ENCODE measurements at regions not wholly inside any gene's neighbourhood (a gene's known extent, or its start where the extent isn't known, plus 50 kb on each side); places are given as distances from the start of the nearest gene placed in this dataset.
A peak's percentile ranks its signal among the peaks of the same experiment; 100 is the strongest.
"Not testable (repeated sequence)": the region's sequence is repeated elsewhere in the genome, so short reads cannot be mapped to it uniquely, and the experiment has no call there.

DNA sequence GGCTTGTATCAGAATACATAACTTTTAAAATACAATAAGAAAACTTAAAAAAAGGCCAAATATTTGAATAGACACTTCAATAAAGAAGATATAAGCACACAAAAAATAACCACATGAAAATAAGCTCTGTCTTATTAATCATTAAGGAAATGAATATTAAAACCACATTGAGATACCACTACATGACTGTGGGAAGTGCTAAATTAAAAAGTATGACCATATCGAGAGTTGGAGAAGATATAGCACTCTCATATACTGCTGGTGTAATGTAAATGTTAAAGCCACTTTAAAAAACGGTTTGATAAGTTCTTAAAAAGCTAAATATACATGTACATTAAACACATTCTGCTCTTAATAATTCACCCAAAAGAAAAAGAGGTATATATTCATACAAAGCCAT, 104.6 kb upstream of the TRIB2 start:
- no peak for DNase-seq

DNA sequence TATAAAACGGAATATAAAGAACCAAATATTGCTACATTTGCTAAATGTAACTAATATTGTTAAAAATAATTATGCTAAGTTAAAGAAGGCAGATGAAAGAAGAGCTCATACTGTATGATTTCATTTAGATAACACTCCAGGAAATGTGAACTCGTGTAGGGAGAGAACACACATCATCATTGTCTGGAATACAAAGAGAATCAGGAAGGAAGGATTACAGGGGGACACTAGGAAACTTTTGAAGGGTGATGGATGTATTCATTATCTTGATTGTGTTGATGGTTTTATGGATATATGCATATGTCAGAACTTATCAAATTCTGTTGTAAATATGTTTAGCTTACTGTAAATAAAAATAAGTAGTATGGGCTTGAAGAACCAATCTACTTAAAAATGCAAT, 104.1 kb upstream of the TRIB2 start:
- no peak for DNase-seq

DNA sequence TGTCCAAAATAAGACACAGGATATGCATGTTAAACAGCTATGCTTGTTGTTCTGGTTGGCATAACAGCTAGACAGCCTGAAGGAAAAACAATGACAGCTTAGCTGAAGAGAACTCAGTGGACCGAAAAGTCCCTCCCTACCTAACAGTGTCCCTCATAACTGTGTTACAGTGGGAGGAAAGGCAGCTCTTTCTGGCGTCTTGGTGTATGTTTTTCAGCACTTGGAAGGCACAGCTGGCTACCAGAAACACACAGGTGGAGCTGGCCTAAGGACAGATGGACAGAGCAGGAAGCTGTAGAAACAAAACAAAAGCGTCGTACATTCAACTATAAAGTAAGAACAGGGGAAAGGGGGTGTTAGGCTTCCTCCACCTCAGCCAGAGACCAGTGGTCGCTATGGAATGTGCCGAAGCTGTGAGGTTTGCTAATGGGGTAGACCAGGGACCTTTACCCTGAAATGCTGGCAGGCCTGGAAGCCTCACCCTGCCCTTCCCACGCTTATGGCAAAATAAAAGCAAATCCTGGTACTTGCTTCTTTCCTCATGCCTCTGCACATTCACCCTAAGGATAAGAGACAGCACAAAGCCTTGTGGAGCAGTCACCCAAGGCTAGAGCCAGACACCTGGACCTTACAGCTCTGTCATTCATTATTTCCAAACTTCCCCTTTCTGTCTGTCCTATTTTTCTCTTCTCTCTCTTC, 103.5 kb upstream of the TRIB2 start:
- DNase-seq: no peak

DNA sequence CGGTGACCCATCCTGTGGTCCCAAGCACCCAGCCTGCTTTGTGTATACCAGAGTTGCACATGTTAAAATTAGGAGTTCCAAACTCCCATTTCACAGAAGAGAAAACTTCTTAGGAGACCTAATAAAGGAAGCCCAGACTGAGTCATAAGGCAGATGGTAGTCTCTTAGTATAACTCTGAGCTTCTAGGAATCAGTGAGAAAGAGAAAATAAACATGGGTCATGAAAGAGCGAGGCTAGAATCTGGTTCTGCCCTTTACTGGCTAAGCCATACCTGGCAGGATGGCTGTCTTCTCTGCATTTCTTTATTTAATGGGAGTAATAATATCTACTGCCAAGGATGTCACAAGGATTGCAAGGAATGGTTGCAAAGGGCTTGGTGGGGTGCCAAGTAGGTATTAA, 101.2 kb upstream of the TRIB2 start:
- no peak for DNase-seq

DNA sequence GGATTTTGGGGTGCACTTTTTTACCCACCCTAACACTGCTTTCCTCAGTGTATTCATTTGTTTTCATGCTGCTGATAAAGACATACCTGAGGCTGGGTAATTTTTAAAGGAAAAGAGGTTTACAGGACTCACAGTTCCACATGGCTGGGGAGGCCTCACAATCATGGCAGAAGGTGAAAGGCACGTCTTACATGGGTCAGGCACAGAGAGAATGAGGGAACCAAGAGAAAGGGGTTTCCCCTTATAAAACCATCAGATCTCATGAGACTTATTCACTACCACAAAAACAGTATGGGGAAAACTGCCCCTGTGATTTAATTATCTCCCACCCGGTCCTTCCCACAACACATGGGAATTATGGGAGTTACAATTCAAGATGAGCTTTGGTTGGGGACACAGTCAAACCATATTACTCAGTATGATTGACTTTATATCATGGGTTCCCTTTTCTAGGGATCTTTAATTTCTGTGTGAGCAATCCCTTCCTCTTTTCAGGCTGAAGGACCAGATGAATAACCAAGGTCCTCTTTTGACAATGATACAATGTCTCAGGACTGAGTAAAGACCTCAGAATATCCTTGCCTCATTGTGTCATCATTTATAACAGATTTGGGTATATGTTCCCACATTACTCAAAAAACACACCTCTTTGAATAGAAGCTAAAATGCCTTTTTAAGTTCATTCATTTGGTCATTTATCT, 100.1 kb upstream of the TRIB2 start:
- no peak for DNase-seq

DNA sequence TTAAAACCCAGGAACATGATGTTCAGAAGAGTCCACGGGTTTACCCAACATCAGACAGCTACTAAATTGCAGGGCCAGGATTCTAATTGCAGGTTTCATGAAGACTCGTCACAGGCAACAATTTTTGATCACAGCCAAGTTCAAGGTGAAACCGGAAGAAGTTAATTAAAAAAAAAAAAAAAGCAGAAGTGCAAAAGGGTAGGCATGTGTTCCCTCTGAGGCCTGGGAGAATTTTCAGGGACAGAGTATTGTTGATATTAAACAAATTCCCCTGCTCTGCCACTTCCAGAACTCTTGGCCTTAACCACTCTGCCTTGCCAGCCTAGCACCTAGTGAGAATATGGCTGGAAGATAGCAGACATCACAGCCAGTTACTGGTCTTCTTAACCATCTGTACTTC, 99.4 kb upstream of the TRIB2 start:
- no peak for DNase-seq

DNA sequence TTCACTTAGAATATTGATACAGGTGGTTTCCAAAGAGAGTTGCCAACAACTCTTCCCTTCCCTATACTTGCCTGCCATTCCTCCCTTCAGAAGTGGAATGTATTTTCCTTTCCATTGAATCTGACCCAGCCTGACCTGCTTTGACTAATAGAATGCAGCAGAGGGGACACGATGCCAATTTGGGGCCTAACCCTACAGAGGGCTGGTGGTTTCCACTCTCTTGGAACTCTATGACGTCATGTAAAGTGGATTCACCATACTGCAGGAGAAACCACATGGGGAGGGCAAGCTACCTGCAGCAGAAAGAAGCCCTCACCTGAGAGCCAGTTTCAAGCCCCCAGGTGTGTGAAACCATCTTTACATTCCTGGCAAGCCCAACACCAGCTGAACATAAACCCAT, 98.9 kb upstream of the TRIB2 start:
- no peak for DNase-seq

DNA sequence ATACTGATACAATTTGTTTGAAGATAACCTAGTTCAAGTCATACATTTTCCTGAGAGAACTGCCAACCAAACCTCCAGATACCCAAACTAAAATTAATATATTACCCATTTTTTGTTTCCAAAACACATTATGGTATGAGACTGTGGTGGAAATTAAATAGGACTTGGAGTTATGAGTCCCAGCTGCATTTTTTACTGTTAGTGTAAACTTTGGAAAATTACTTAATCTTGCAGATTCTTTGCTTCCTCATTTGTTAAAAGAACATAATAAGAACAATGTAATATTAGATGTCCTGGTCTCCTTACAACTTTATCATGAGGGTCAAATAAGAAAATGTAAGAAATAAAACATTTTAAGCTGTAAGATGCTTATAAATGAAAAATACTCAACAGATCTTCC, 98.2 kb upstream of the TRIB2 start:
- DNase-seq: no peak

DNA sequence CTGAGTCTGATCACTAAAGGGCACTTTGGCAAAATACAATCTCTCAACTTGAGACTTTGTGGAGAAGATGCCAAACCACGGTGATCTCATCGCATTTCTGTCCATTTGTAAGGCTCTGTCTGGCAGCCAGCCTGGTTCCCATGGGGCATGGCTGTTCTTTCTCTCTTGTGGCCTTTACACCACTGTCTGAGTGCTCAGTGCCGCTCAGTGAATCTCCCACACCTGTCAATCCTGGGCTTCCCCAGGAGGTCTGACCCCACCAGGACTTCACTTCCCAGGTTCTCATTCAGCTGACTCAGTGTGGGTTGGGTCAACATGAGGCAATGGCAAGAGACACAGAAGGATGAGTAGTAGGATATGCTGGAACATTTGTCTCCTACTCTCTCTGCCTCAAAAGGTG, 96.8 kb upstream of the TRIB2 start:
- DNase-seq: no peak

DNA sequence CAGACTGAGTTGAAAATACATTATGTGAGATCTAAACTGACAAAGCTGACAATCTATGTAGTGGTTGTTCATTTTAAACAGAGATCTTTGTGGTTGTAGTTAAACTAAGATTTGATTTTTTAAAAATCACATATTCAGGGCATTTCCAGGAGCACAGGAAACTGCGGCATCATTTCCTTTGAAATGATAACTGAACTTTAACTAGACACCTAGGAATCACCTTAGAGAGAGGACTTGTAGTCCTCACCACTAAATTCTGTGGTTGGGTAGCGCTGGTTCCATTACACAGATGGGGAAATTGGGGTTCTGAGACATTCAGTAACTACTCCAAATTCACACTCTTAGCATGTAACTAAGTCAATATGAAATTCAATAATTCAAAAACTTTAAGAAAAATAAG, 96.0 kb upstream of the TRIB2 start:
- no peak for DNase-seq

DNA sequence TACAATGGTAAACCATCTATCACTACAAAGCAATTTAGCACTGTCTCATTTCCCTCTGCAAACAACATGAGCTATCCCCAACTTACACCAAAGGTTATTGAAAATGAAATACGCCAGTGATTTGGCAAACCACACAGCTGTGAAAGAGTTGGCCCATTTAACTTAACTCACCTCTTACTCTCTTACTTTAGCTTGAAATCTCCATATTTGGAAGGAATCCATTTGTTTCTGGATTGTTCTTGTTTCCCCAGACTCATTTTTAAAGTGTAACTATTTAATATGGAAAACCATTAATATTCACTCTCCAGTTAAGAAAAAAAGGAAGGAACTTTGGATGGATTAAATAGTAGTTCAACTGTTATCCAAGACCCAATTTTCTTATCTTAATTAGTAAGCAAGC, 93.7 kb upstream of the TRIB2 start:
- DNase-seq: no peak

DNA sequence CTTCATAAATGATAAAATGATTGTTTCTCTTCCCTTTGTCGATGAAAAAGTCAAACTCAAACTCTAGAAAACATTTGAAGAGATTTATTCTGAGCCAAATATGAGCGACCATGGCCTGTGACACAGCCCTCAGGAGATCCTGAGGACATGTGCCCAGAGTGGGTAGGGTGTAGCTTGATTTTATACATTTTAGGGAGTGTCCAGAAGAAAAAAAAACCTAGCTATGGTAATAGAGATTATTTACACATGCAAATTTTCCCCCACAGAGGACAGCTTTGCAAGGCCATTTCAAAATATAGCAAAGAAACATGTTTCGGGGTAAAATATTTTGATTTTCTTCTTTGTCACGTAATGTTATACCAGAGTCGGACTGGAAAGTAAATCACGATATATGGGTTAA, 92.4 kb upstream of the TRIB2 start:
- no peak for DNase-seq

DNA sequence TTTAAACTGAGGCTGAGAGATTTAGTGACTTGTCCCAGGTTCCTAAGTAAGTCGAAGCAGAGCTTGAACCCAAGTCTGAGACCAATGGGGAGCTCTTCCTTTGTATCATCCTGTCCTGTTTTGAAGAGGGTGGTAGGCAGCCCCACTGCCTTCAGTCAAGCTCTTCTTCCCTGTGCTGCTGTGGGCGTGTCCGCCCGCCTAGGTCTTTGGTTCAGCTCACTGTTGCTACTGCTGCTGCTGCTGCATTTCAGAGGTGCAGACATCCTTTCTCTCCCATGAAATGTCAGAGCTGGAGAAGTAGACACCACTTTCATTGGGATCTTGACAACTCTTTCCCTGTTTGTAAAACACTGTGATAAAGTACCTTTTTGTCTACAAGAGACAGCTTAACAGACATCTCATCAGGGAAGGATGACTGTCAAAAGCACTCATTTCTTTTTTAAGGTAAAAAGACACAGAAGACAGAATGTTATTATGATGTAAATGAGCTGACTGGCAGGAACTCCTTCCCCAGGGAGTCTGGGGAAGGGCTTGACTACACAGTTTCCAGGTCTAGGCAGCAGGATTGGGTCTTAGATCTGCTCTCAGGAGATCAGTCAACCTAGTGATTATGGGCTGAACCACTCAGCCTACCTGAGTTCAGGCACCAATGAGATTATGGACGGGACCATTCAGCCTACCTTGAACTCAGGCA, 91.7 kb upstream of the TRIB2 start:
- no peak for DNase-seq

DNA sequence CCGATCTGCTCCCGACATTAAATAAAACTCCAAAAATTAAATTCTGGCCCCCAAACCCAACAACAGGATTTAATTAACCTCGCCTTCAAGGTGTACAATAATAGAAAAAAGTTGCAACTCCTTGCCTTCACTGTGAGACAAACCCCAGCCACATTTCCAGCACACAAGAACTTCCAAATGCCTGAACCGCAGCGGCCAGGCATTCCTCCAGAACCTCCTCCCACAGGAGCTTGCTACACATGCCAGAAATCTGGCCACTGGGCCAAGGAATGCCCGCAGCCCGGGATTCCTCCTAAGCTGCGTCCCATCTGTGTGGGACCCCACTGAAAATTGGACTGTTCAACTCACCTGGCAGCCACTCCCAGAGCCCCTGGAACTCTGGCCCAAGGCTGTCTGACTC, 88.2 kb upstream of the TRIB2 start:
- DNase-seq: not testable (repeated sequence)

DNA sequence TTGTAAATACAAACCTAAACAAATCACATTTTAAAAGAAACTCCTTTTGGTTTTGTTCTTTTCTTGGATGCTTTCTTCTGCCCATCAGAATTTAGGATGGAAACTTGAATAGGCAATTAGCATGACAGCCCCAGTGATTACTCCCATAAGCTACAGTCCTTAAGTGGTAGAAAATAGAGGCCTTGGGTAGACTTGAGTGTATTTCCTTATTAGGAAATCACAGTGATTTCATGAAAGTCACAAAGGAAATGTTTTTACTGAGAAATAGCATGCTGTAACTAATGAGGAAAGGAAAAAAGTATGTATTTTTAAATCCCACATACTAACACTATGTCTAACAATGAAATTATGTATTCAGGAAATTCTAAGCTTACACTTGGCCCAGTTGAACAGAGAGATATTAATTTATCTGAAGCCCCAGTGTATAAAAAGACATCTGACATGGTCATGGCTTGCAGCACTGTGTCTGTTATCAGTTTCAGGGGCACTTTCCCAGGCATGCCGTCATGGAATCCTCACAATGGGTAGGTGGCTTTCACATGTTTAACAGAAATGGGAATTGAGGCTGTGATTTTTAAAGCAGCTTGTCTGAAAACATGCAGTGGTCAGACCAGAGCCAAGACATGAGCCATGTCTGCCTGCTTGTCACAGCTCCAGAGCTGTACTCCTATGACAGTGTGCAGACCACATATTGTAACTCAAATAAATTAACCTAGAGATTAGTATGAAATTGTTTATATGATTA, 79.7 kb upstream of the TRIB2 start:
- peak; percentile 38 for DNase-seq

DNA sequence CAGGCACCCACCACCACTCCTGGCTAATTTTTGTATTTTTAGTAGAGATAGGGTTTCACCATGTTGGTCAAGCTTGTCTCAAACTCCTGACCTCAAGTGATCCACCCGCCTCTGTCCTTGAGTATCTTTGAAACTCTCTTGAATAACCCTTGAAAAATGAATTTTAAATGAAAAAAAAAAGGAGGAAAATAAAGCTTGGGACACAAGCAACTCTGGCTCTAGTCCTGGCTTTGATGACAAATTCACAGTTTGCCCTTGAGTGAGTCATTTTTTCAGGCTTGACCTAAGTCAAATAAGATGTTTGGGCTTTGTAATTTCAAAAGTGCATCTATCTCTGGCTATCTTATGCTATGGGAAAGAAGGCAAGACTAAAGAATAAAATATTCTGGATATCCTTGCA, 79.0 kb upstream of the TRIB2 start:
- no peak for DNase-seq

DNA sequence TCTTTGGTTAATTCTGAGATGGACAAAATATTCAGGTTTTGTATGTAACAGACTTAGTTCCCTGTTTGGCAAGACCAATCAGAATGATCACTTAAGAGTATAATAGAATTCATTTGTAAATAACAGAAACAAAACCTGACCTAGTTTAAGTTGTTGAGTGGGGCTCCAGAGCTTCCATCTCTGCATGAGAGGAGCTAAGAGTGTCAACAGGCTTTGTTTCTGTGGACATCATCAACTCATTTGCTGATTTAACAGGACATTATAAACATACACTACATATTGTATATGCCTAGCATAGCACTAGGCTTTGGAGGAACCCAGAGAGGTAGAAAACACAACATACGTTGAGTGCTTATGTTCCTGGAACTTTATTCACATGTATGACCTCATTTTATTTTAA, 75.3 kb upstream of the TRIB2 start:
- DNase-seq: no peak

DNA sequence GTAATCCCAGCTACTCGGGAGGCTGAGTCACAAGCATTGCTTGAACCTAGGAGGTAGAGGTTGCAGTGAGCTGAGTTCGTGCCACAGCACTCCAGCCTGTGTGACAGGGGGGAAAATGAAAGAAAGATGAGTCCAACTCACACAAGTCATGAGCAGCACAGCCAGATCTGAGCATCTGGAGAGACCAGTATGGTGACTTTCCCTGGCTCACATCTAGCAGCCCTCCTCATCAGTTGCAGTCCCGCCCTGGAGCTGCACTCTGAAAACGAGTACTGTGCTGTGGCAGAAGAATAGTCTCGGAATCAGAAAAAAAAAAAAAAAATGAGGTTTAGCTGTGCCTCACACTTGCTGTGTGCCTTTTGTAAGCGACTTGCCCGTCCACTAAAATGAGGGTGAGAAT, 74.4 kb upstream of the TRIB2 start:
- DNase-seq: no peak

DNA sequence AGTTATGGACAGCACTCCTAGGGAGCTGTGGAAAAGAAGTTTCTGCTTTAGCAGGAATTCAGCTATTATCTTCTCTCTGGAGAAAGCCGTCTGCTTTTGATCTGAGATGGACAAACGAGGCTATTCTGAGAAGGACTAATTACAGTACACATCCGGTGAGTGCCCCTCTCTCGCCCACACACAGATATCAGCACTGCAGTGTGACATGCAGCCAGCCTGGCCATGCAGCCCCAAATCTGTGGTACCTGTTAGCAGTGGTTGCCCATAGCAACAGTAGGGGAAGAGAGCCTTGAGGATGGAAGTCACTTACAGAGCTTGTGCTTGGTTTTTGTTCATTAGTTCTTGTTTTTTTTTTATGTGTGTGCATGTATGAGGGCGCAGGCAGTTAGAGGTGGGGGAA, 73.9 kb upstream of the TRIB2 start:
- no peak for DNase-seq

DNA sequence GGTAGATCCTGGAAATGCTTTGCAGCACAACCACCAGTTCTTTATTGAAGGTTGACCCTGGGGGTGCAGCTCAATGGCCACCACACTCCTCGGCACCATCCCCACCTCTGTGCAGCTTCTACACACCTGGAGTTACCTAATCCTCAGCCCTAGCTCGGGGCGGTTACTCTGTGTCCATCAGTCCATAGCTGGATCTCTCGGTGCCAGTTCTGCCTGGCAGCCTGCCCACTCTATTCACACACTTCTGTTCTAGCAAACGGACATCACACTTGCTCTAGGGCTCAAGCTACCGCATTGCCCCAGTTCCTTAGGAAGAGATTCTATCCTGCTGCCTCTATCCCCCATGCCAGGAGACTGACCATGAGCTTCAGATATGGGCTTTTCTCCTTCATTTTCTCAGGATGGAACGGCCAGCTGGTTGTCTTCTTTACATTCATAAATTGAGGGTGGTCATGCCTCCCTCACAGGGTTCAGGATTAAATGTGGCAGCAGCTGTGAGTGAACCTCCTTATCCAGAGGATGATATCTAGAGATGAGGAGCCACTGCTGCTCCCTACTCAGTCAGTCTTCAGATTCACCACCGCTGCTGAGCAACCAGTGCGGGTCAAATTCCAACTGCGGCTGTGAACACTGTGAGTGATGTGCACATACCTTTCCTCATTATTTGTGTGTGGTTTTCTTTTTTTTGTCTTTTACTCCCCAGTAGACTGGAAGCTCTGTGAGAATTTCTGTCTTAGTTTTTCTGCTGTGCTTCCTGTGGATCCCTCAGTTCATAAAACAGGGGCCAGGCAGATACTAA, 66.9 kb upstream of the TRIB2 start:
- DNase-seq: no peak

DNA sequence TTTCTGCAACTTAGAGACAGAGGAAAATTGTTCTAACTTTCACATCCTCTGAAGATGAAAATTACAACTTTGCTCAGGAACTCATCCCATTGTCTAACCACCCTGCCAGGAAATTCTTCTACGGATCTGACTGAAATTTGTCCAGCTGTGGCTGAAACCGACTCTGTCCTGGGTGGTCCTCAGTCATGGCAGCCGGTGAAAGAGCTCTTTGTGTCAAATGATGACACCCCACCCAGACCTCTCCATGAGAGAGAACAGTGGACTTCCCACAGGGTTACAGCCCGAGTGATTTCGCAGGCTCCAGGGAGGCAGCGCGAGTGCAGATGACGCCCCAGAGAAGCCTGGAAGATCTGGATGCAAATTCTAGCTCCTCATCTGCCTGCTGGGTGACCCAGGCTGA, 65.1 kb upstream of the TRIB2 start:
- peak; percentile 43 for DNase-seq

DNA sequence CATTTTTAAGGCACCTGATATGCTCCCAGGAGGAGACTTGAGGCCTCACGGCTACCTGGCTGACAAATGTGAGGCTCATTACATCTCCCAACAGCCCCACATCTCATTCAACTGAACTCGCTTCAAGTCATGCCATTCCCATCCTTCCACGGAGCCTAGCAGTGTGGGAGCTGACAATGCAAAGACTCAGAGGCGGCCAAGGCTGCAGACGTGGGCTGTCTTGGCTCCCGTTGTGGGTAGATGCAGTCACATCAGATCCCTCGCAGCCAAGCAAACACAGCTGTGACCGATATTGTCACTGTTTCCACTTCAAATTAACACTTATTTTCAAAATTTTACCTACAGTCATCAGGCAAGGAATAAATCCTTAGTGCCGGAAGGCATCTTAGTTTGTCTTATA, 64.0 kb upstream of the TRIB2 start:
- DNase-seq: no peak

DNA sequence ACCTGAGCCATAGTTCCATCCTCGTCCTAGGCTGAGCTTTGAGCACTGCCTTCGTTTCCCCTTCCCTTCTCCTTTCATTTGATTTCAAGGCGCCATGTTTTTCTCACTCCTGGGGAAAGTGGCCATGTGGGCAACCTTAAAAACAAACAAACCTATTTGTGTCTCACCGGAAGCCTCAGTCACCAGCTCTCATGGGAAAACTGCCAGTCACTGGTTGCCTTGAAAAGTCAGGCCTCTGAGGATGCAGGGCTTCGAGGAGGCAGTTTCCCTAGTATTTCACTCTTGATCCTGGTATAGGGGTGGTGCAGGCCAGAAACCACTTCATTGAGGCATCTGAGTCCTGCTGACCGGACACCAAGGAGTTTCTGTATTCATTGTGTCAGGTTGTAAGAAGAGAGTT, 59.2 kb upstream of the TRIB2 start:
- no peak for DNase-seq

All from femur (tissue), 1 donor.